ENCODE measurements at regions not wholly inside any gene's neighbourhood (a gene's known extent, or its start where the extent isn't known, plus 50 kb on each side); places are given as distances from the start of the nearest gene placed in this dataset.

GRCh38 chr17:77510133-77510796 lies 369.5 kb downstream of the SEC14L1 start:
- Histone ChIP-seq H3K36me3 (no peaks in the 10 kb centered on the region), H3K9me3 (peaks cover 0 to 26% (median 5%) of the 10 kb centered on the region in 12 donors), H3K4me1 (peaks cover 0 to 4% (median 0%) of the 10 kb centered on the region in 12 donors), H3K4me3 (no peak overlapping the region), H3K27ac (no peak overlapping the region), H3K27me3 (no peaks in the 10 kb centered on the region)
- no peak for TF ChIP-seq POLR2A (IDR thresholded peaks at IDR 0.05)
- TF ChIP-seq, protein P1, sequence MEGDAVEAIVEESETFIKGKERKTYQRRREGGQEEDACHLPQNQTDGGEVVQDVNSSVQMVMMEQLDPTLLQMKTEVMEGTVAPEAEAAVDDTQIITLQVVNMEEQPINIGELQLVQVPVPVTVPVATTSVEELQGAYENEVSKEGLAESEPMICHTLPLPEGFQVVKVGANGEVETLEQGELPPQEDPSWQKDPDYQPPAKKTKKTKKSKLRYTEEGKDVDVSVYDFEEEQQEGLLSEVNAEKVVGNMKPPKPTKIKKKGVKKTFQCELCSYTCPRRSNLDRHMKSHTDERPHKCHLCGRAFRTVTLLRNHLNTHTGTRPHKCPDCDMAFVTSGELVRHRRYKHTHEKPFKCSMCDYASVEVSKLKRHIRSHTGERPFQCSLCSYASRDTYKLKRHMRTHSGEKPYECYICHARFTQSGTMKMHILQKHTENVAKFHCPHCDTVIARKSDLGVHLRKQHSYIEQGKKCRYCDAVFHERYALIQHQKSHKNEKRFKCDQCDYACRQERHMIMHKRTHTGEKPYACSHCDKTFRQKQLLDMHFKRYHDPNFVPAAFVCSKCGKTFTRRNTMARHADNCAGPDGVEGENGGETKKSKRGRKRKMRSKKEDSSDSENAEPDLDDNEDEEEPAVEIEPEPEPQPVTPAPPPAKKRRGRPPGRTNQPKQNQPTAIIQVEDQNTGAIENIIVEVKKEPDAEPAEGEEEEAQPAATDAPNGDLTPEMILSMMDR (IDR thresholded peaks at IDR 0.05) = no peak
- intact Hi-C loops (cut with DNase I) = no loop called here
- no peak for DNase-seq
- peak in 1 of 4 donors; percentile 26 for ATAC-seq
- 74 to 87% (median 81%) methylated on average over 8 of the region's 8 CpGs for WGBS, 4 donors

DNA sequence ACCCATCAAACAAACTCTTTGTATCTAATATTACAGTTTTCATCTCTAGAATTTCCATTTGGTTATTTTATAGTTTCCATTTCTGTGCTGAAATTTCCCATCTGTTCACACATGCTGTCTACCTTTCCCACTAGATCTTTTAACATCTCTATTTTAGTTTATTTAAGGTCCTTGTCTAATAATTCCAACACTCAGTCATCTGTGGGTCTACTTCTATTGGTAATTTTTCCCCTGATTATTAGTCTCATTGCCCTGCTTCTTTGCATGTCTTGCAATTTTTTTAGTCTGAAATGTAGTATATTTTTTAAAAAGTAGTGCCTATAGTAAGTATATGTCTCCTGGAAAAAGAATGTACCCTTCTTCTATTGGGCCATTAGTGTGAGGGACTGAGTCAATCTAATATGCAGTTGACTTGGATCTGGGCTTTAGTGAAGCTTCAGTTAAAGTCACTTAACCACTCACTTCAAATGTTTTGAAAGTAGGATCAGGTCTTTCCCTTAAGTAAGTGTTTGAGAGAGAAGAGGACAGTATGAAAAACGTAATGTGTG lies 370.8 kb downstream of the SEC14L1 start:
- H3K27ac ChIP-seq = no peak overlapping the region
- peaks cover 0 to 26% (median 5%) of the 10 kb centered on the region in 12 donors for H3K9me3 ChIP-seq
- H3K4me3 ChIP-seq = no peak overlapping the region
- TF ChIP-seq, protein P1 (IDR thresholded peaks at IDR 0.05) = no peak
- TF ChIP-seq POLR2A (IDR thresholded peaks at IDR 0.05) = no peak
- DNase-seq (no peak), ATAC-seq (no peak)
- H3K4me1 ChIP-seq = peaks cover 0 to 4% (median 0%) of the 10 kb centered on the region in 12 donors
- intact Hi-C loops (cut with DNase I) = no loop called here
- 73 to 91% (median 83%) methylated on average over 1 of the region's 1 CpG for WGBS, 4 donors
- no peaks in the 10 kb centered on the region for H3K27me3 ChIP-seq
- no peaks in the 10 kb centered on the region for H3K36me3 ChIP-seq

GRCh38 chr17:77512062-77512946 lies 371.5 kb downstream of the SEC14L1 start:
- no peak for TF ChIP-seq POLR2A (IDR thresholded peaks at IDR 0.05)
- TF ChIP-seq, protein P1 (IDR thresholded peaks at IDR 0.05) = no peak
- no peaks in the 10 kb centered on the region for H3K36me3 ChIP-seq
- no peak overlapping the region for H3K27ac ChIP-seq
- H3K27me3 ChIP-seq = no peaks in the 10 kb centered on the region
- H3K4me1 ChIP-seq = peaks cover 0 to 4% (median 0%) of the 10 kb centered on the region in 12 donors
- no peak for DNase-seq
- H3K9me3 ChIP-seq = peaks cover 0 to 30% (median 5%) of the 10 kb centered on the region in 12 donors
- no peak overlapping the region for H3K4me3 ChIP-seq
- ATAC-seq = no peak
- intact Hi-C loops (cut with DNase I) = no loop called here
- 73 to 81% (median 79%) methylated on average over 6 of the region's 6 CpGs for WGBS, 4 donors

DNA sequence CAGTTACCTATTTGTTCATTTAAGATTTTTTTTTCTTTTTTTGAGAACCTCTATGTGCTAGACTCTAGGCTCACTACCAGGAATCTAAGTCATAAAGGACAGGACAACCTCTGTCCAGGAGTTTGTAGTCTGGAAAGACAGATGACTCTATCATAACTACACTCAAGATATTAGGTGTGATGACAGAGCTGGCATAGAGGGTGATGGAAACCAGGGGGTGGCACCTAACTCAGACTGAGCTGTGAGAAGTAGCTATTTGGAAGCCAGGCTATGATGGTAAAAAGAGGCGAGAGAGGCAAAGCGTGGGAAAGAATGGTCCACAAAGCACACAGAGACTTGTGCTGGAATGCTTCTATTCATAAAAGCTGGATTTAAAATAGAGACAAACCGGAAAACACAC lies 372.3 kb downstream of the SEC14L1 start:
- peaks cover 0 to 30% (median 5%) of the 10 kb centered on the region in 12 donors for H3K9me3 ChIP-seq
- H3K27me3 ChIP-seq = no peaks in the 10 kb centered on the region
- peaks cover 0 to 4% (median 0%) of the 10 kb centered on the region in 12 donors for H3K4me1 ChIP-seq
- DNase-seq (no peak), ATAC-seq (peak; percentile 64 to 91 (median 82))
- H3K27ac ChIP-seq = no peak overlapping the region
- no peak for TF ChIP-seq POLR2A (IDR thresholded peaks at IDR 0.05)
- TF ChIP-seq, protein P1 (IDR thresholded peaks at IDR 0.05) = no peak
- no peaks in the 10 kb centered on the region for H3K36me3 ChIP-seq
- WGBS, 4 donors = 52 to 76% (median 67%) methylated on average over 3 of the region's 3 CpGs
- intact Hi-C loops (cut with DNase I) = no loop called here
- no peak overlapping the region for H3K4me3 ChIP-seq
